MM.1S (cell line): ENCODE measurements at regions not wholly inside any gene's neighbourhood (a gene's known extent, or its start where the extent isn't known, plus 50 kb on each side); places are given as distances from the start of the nearest gene placed in this dataset.

Experiments used
- DNase-seq: peaks from one replicate; pipeline ENCODE4 v3.0.0-alpha.2; 2015
- H2AFZ ChIP-seq: fragments of 300-600 bp; sonication (generic); 2 replicates; pipeline ENCODE4 v1.6.0; 2016; ENCODE audit warnings: antibody characterized with exemption, low read length
- H3F3A ChIP-seq: fragments of 300-600 bp; sonication (generic); 2 replicates; pipeline ENCODE4 v1.6.1; 2016; ENCODE audit warnings: mild to moderate bottlenecking, antibody characterized with exemption, low read length, moderate library complexity, mixed read lengths; ENCODE audit not compliant: insufficient read depth
- H3K27ac ChIP-seq: fragments of 300-600 bp; sonication (generic); 2 replicates; pipeline ENCODE4 v1.5.1; 2016; ENCODE audit warnings: mild to moderate bottlenecking, low read length
- H3K27me3 ChIP-seq: fragments of 300-600 bp; sonication (generic); replicated peaks from 2 replicates; pipeline ENCODE4 v1.6.0; 2016; ENCODE audit warnings: low read length; ENCODE audit not compliant: insufficient read depth
- H3K36me3 ChIP-seq: fragments of 300-600 bp; sonication (generic); replicated peaks from 2 replicates; pipeline ENCODE4 v1.6.1; 2016; ENCODE audit warnings: mild to moderate bottlenecking, low read length, mixed read lengths; ENCODE audit not compliant: insufficient read depth
- H3K4me1 ChIP-seq: fragments of 300-600 bp; sonication (generic); 2 replicates; pipeline ENCODE4 v1.6.1; 2016; ENCODE audit warnings: low read length, mixed read lengths
- H3K4me2 ChIP-seq: fragments of 300-600 bp; sonication (generic); 2 replicates; pipeline ENCODE4 v1.6.0; 2016; ENCODE audit warnings: low read depth, low read length
- H3K4me3 ChIP-seq: fragments of 300-600 bp; sonication (generic); 2 replicates; pipeline ENCODE4 v1.5.1; 2016; ENCODE audit warnings: low read length, mixed read lengths
- H3K79me2 ChIP-seq: fragments of 300-600 bp; sonication (generic); 2 replicates; pipeline ENCODE4 v1.6.1; 2016; ENCODE audit warnings: mixed run types, low read length, mixed read lengths
- H3K9ac ChIP-seq: fragments of 300-600 bp; sonication (generic); 2 replicates; pipeline ENCODE4 v1.6.1; 2016; ENCODE audit warnings: low read length, mixed read lengths
- H3K9me2 ChIP-seq: fragments of 300-600 bp; sonication (generic); replicated peaks from 2 replicates; pipeline ENCODE4 v1.6.1; 2016; ENCODE audit warnings: mild to moderate bottlenecking, low read length, mixed read lengths; ENCODE audit not compliant: insufficient read depth
- H3K9me3 ChIP-seq: fragments of 300-600 bp; sonication (generic); replicated peaks from 2 replicates; pipeline ENCODE4 v1.6.1; 2016; ENCODE audit warnings: mild to moderate bottlenecking, low read length, mixed read lengths; ENCODE audit not compliant: insufficient read depth
- H4K20me1 ChIP-seq: fragments of 300-600 bp; sonication (generic); 2 replicates; pipeline ENCODE4 v1.6.1; 2016; ENCODE audit warnings: mild to moderate bottlenecking, low read length, moderate library complexity, mixed read lengths; ENCODE audit not compliant: insufficient read depth
- CTCF ChIP-seq: fragments of 300-600 bp; sonication (generic); IDR thresholded peaks from 2 replicates; pipeline ENCODE4 v1.5.1; 2016; ENCODE audit warnings: antibody characterized with exemption, low read length, mixed read lengths
- EZH2 ChIP-seq: fragments of 300-600 bp; sonication (generic); optimal IDR thresholded peaks from 2 replicates; pipeline ENCODE3; 2017; ENCODE audit warnings: low read depth, mild to moderate bottlenecking, antibody characterized with exemption, low read length, mixed read lengths
- EZH2phosphoT487 ChIP-seq: fragments of 300-600 bp; sonication (generic); IDR thresholded peaks from 2 replicates; pipeline ENCODE4 v1.6.1; 2018; ENCODE audit warnings: antibody characterized with exemption, low read length

- Histone ChIP-seq H3F3A (no peaks in the 10 kb centered on the region), H2AFZ (no peak overlapping the region), H3K9ac (no peak overlapping the region), H4K20me1 (no peaks in the 10 kb centered on the region), H3K4me1 (no peaks in the 10 kb centered on the region), H3K9me2 (no peaks in the 10 kb centered on the region), H3K4me3 (no peak overlapping the region), H3K9me3 (no peaks in the 10 kb centered on the region), H3K36me3 (no peaks in the 10 kb centered on the region), H3K27ac (no peak overlapping the region), H3K27me3 (no peaks in the 10 kb centered on the region), H3K79me2 (no peaks in the 10 kb centered on the region), H3K4me2 (no peak overlapping the region)
- no peak for DNase-seq
- TF ChIP-seq CTCF, result no peak
- TF ChIP-seq EZH2, result no peak
- no peak for TF ChIP-seq EZH2phosphoT487
Observed at GRCh38 chr6:22349051-22349450, 52.2 kb upstream of the PRL start.

- TF ChIP-seq EZH2 (no peak), CTCF (no peak), EZH2phosphoT487 (no peak)
- Histone ChIP-seq H2AFZ (no peak overlapping the region), H3K4me1 (no peaks in the 10 kb centered on the region), H3K9ac (no peak overlapping the region), H4K20me1 (no peaks in the 10 kb centered on the region), H3K36me3 (no peaks in the 10 kb centered on the region), H3K9me2 (no peaks in the 10 kb centered on the region), H3K27ac (no peak overlapping the region), H3F3A (no peaks in the 10 kb centered on the region), H3K4me3 (no peak overlapping the region), H3K27me3 (no peaks in the 10 kb centered on the region), H3K9me3 (no peaks in the 10 kb centered on the region), H3K4me2 (no peak overlapping the region), H3K79me2 (no peaks in the 10 kb centered on the region)
- no peak for DNase-seq
Observed at GRCh38 chr6:22349528-22349927, 52.7 kb upstream of the PRL start.

- H3K4me2 ChIP-seq, result no peak overlapping the region
- no peak for DNase-seq
- no peaks in the 10 kb centered on the region for H3K36me3 ChIP-seq
- H3K79me2 ChIP-seq, result no peaks in the 10 kb centered on the region
- H3K9ac ChIP-seq, result no peak overlapping the region
- no peak overlapping the region for H3K27ac ChIP-seq
- no peaks in the 10 kb centered on the region for H3K4me1 ChIP-seq
- TF ChIP-seq EZH2, result no peak
- no peak for TF ChIP-seq CTCF
- TF ChIP-seq EZH2phosphoT487, result no peak
- no peak overlapping the region for H2AFZ ChIP-seq
- no peaks in the 10 kb centered on the region for H3K9me2 ChIP-seq
- H4K20me1 ChIP-seq, result no peaks in the 10 kb centered on the region
- no peaks in the 10 kb centered on the region for H3K27me3 ChIP-seq
- H3F3A ChIP-seq, result no peaks in the 10 kb centered on the region
- no peak overlapping the region for H3K4me3 ChIP-seq
- H3K9me3 ChIP-seq, result no peaks in the 10 kb centered on the region
Observed at GRCh38 chr6:22350109-22350508, 53.3 kb upstream of the PRL start.

- Histone ChIP-seq H3K27me3 (no peaks in the 10 kb centered on the region), H3K36me3 (no peaks in the 10 kb centered on the region), H3K4me3 (no peak overlapping the region), H3K9me3 (no peaks in the 10 kb centered on the region), H3K9me2 (no peaks in the 10 kb centered on the region), H3K4me2 (no peak overlapping the region), H3F3A (no peaks in the 10 kb centered on the region), H4K20me1 (no peaks in the 10 kb centered on the region), H2AFZ (no peak overlapping the region), H3K79me2 (no peaks in the 10 kb centered on the region), H3K27ac (no peak overlapping the region), H3K4me1 (no peaks in the 10 kb centered on the region), H3K9ac (no peak overlapping the region)
- no peak for DNase-seq
- no peak for TF ChIP-seq EZH2phosphoT487
- TF ChIP-seq EZH2, result no peak
- no peak for TF ChIP-seq CTCF
Observed at GRCh38 chr6:22353101-22353500, 56.3 kb upstream of the PRL start.
